ENCODE measurements at regions not wholly inside any gene's neighbourhood (a gene's known extent, or its start where the extent isn't known, plus 50 kb on each side); places are given as distances from the start of the nearest gene placed in this dataset.
A peak's percentile ranks its signal among the peaks of the same experiment; 100 is the strongest.
"Not testable (repeated sequence)": the region's sequence is repeated elsewhere in the genome, so short reads cannot be mapped to it uniquely, and the experiment has no call there.

DNA sequence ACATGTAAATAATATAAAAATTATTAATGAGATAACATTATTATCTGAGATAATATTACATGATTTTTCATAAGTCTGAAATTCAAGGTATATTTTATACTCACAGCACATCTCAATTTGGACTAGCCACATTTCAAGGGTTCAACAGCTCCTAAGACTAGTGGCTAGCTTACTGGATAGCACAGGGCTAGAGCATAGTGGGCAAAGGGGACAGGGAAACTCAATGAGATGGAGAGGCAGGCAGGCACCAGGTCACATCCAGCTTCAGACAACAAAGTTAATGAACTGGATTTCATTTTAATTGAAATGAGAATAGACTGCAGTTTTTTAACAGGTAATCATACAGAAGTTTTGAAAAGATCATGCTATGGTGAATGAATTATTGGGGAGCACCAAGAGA, 137.4 kb downstream of the NBPF8 start:
- DNase-seq (ENCODE audit: low spot score): not testable (repeated sequence)

DNA sequence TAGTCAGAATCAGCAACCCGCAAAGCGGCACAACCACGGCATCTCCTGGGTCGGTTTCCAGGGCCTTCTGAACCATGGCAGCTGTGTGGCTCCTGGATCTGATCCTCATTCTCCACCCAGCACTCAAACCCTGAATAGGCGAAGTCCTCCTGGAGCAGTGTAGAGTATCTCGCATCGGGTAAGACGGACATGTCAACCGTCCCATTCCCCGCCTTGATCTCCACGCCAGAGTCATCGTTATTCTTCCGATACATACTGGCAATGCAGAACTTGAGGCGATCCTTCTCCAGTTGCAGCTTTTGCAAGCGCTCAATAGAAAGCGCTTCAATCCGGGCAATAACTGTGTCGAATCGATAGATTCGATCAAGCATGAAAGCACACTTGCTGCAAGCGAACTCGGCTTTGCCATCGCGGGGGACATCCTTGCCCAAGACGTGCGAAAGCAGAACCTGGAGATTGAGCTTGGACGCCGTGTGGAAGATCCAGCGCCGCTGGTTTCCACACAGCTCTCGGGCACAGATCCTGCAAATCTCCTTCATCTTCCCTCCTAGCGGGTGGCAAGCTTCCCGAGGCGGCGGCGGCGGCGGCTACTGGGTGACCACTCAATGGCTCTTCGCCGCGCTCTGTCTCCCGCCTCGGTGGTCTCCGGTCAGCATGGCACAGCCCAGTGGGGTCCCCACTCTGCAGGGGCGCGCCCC, 142.9 kb downstream of the NBPF8 start:
- peak; percentile 24 for DNase-seq (ENCODE audit: low spot score)

DNA sequence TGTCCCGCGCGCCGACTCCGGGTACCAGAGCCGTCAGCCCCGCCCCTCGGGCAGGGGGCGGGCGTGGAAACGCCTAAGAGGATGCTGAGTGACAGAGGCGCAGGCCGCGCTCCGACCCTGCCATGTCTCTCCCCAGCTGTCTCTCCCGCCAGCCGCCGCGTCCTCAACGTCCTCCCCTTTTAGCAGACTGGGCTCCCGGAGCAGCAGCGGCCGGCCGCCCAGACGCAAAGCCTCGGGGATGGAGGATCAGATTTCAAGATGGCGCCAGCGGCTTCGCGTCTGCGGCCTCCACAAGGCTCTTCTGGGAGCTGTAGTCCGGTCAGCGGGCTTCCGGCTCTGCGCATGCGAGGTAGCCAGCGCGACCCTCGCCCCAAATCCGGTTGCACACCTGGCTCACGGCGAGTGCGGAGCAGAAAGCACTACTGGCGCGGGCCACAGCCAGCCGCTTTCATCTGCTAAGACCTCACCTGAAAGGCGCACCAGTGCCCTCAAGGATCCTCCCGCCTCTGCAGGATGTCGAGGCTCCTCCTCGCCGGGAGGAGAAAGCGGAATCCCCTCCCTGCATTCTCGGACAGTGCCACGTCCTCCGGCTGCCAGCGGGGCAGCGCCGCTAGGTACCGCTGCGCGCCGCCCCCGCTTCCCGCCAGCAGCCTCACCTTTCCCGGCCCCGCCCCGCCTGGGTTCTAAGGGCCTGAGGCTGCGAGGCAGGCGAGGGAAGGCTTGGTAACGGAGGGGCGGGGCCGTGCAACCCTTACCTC, 143.6 kb downstream of the NBPF8 start:
- DNase-seq (ENCODE audit: low spot score): peak; percentile 53

DNA sequence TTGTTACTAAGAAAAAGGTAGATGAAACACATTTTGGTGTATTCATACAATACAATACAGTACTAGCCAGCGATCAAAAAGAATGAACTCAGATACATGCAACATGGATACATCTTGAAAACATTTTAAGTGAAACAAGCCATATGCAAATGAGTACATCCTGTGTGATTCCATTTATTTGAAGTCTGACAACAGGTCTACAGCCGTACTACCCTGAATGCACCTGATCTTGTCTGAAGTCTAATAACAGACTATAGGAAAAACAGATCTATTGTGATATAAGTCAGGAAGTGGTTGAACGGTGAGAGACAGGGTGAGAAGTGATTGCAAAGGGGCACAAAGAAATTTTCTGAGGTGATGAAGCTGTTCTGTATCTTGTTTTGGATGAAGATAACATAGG, 146.9 kb downstream of the NBPF8 start:
- DNase-seq (ENCODE audit: low spot score): not testable (repeated sequence)

DNA sequence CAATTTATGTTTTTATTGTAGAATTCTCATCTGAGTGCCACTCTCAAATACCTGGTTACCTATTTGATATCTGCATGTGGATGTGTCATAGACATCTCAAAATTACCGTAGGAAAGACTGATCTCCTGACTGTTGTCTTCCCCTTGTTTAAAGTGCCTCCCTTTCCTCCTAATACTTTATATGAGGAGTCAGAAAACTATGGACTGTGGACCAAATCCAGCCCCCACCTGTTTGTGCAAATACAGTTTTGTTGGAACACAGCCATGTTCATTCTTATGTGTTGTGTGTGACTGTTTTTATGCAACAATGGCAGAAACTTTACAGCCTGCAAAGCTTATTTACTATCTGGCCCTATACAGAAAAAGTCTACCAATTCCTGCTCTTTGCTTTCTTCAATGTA, 150.6 kb downstream of the NBPF8 start:
- not testable (repeated sequence) for DNase-seq (ENCODE audit: low spot score)

DNA sequence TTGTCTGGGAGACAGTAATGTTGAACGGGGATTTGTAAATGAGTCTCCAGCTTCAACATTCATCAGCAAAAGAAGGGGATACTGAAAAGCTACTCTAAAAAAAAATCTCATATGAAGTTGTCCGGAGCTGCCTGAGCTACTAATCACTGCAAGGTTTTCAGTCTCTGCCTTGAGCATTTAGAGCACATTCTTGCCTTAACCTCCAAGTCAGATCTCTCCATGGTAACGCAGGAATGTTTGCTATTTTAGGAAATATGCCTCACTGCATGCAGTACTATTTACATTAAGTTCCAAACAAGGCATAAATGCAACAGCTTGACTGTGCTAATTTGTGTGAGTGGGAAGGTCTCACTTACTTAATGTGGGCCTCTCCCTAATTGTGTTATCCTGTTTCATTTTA, 152.8 kb downstream of the NBPF8 start:
- DNase-seq (ENCODE audit: low spot score): not testable (repeated sequence)

DNA sequence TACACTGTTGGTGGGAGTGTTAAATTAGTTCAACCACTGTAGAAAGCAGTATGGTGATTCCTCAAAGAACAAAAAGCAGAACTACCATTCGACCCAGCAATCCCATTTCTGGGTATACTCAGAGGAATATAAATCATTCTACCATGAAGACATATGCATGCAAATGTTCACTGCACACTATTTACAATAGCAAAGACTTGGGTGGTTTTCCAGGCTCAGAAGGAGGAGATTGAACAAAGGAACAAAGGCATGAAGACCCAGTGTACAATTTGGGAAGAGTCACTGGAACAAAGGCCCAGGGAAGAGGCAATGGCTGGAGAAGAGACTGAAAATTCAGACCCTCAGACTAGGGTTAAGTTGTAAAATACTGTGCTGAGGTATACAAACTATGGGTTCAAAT, 148.5 kb upstream of the NBPF26 start:
- not testable (repeated sequence) for DNase-seq (ENCODE audit: low spot score)

DNA sequence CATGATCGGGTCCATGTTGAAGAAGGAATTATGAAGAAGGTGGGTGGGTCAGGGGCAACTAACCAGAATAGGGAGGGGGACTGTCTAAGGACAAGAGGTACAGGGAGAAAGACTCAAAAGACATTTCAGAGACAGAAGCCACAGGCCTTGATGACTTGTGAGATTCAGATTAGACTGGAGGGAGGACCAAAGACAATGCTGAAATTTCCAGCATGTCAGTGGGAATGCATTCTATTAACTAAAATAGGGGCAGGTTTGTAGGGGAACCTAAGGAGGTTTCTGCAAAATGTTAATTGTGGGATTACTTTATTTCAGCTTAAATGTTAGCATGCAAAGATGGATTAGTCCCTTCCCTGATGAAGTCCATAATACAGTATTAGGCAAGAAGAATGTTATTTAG, 141.6 kb upstream of the NBPF26 start:
- DNase-seq (ENCODE audit: low spot score): not testable (repeated sequence)

DNA sequence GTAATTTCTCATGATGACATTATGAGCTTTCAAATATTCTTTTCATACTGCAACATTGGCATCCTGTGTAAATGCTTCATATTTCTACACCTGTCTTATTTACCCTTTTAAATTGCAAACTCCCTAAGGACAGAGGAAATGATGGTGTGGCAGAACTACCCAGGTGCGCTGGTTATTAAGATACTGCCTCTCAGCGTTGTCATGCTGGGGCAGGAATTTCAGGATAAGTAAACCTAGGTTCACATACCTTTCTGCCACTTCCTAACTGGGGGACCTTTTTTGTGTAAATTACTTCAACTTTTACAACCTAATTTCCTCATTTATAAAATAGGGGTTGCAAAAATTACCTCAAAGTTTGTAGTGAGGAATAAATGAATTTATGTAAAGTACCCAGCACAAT, 137.7 kb upstream of the NBPF26 start:
- DNase-seq (ENCODE audit: low spot score): not testable (repeated sequence)

DNA sequence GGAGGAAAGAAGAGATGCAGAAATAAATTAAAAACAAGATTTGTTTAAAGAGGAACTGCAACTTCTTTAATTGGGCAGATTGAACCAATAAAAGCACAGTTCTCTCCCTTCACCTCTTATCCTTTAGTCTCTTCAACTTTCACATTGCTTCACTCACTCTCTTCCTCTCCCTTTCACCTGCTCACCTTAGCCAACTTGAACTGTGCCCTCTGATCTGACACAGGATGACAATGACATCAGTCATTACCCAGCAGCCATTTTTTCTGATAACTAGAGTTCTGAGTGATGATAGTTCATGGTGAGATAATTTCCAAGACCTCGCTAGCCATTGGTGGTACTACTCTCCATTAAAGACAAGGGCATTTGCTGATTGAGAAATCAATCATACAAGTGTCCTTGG, 134.9 kb upstream of the NBPF26 start:
- DNase-seq (ENCODE audit: low spot score): not testable (repeated sequence)

DNA sequence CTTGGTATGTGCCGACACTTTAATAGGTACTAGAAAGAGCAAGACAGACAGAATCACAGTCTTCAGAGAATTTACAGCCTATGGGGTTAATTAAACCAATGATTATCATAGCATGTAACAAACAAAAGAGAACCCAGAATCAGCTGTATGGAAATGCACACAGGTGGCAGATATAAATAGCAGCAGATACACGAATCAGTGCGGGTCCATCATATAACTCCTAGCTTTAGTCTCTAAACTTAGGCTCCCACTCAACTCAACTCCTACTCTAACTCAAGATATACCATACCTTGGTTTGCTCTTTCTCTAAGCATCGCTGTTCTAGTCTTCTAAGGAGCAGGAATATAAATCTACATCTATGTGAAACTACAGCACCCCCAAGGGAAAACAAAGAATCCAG, 132.0 kb upstream of the NBPF26 start:
- DNase-seq (ENCODE audit: low spot score): not testable (repeated sequence)

DNA sequence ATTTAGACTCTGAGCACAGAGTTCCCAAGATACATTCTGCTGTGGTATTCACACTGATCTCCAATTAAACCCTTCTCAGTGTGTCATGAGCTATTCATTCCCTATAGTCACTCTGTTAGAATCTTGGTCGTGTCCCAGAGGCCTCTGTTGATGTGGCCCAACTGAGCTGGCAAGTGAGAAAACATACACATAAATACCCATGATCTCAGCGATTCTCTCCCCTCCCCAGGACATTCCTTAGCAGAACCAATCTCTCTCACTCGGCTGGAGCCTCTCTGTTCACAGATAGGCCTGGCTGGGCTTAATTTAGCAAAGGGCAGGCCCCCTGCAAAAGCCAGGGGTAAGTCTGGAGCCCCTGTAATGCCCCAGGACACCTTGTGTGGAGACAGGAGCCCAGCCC, 130.8 kb upstream of the NBPF26 start:
- DNase-seq (ENCODE audit: low spot score): not testable (repeated sequence)

DNA sequence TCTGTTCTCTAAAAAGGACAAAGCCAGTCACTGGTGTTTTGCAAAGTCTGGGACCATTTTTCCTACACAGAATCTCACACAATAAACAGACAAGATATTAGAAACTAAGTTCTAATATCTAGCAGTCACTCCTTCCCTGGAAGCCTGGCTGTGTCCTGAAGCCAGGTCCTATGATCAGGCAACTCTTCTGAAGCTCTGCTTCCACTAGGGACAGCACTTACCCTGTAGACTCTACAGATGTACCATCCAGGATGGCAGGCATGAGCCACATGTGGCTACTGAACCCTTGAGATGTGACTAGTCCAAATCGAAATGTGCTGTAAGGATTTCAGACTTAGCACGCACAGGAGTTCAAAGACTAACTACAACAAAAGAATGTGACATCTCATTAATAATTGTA, 130.1 kb upstream of the NBPF26 start:
- DNase-seq (ENCODE audit: low spot score): not testable (repeated sequence)

DNA sequence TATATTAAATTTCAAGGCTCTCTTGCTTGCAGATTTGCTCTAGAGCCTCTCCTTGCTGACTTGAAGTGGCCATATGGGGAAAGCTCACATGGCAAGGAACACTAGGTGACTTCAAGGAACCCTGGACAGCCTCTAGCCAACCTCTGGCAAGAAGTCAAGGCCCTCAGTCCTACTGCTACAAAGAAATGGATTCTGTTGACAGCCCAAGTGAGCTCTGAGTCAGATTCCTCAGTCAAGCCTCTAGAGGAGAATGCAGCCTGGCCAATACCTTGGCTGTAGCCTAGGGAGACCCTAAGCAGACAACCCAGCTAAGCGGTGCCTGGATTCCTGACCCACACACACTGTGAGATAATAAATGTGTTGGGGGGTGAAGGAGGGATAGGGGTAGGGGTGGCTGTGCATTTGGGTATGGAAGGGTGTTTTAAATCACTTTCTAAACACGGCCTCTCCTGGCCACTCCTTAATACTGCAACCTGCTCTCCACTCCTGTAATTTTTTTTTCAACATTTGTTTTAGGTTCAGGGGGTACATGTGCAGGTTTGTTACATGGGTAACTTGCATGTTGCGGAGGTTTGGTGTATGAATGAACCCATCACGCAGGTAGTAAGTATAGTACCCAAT, 125.3 kb upstream of the NBPF26 start:
- not testable (repeated sequence) for DNase-seq (ENCODE audit: low spot score)

DNA sequence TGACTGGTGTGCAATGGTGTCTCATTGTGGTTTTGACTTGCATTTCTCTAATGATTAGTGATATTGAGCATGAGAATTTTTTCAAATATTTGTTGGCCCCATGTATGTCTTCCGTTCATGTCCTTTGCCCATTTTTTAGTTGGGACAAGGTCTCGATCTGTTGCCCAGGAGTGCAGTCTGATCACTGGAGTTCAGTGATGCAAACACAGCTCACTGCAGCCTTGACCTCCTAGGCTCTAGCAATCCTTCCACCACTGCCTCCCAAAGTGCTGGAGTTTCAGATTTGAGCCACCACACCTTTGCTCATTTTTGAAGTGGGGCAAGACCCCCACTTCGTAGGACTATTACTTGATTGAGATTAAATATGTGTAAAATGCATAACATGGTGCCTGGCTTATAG, 124.2 kb upstream of the NBPF26 start:
- not testable (repeated sequence) for DNase-seq (ENCODE audit: low spot score)

DNA sequence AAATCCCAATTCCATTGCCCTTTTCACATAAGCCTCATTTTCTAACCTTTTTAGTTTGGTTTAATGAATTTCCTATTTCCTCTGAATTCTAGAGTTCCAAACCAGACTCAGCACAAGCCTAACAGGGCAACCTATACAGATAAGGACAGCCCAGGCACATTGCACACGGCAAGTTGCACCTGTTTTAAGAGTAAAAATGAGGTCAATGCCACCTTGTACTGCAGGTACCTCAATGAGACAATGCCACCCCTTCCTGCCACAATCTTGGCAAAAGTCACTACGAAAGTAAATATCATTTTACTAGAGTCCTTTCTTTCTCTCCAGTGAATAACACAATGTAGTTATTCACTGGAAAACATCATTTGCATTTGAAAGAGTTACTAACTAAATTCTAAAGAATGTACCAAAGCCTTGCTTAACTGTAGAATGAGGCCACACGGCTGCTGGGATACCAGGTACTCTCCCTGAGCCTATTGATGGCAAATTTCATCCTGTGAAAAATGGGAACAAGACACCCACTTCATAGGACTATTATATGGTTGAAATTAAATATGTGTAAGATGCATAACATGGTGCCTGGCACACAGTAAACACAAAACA, 123.2 kb upstream of the NBPF26 start:
- not testable (repeated sequence) for DNase-seq (ENCODE audit: low spot score)

DNA sequence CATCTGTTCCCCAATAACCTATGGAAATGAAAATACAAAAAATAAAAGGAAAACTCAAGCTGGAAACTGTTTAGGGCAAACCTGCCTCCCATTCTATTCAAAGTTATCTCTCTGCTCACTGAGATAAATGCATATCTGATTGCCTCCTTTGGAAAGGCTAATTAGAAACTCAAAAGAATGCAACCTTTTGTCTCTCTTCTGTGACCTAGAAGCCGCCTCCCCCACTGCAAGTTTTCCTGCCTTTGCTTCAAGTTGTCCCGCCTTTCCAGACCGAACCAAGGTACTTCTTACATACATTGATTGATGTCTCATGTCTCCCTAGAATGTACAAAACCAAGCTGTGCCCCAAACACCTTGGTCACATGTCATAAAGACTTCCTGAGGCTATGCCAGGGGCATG, 115.9 kb upstream of the NBPF26 start:
- not testable (repeated sequence) for DNase-seq (ENCODE audit: low spot score)

DNA sequence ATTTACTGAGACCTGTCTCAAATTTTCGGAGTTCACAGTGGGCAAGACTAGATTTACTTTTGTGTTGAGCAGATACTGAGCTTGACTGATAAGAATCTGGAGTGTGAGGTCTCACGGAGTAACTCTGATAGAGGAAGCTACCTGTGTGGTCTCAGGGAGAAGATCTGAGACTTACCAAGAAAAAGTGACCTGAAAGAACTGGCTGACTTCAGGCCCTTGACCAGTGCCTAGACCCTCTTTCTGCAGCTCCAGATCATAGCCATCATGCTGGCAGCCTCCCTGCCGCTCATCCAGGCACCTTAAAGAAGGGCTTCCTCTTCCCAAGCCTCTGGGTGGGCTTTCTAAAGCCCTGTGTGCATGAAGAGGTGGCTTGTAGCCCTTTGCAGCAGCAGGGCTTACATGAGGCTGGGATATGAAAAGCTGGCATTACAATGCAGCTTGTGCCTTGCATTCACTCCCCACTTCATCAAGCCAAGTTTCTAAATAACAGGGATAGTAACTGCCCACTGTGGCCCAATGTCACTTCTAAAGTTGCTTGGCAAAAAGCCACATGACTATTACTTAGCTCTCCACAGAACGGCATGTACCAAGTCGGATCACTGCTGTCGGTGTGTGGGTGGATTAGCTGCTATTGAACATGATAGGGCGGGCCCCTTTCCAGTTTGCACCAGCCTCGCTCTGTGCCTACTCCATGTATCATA, 115.3 kb upstream of the NBPF26 start:
- DNase-seq (ENCODE audit: low spot score): not testable (repeated sequence)

DNA sequence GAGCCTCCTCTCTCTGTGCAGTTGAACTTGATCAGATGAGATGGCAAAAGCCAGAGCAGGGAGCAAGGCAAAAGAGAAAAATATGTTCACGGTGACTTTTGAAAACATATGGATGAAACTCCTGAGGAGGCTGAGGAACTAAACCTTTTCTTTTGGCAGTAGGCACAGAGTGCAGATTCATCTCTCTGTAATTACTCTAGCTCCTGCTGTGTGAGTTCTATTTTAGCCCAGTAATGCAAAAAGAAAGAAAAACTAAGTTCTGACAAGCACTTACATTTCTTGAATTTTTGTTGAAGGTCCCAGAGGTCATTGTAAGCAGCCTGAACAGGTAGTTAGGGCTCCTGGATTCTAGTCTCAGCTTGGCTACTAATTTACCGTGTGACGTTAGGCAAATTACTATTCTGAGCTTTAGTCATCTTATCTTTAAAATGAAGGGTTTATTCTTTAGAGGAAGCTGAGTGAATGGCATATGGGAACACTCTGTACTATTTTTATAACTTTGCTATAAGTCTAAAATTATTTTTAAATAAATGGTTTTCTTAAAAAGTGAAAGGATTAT, 114.7 kb upstream of the NBPF26 start:
- not testable (repeated sequence) for DNase-seq (ENCODE audit: low spot score)

DNA sequence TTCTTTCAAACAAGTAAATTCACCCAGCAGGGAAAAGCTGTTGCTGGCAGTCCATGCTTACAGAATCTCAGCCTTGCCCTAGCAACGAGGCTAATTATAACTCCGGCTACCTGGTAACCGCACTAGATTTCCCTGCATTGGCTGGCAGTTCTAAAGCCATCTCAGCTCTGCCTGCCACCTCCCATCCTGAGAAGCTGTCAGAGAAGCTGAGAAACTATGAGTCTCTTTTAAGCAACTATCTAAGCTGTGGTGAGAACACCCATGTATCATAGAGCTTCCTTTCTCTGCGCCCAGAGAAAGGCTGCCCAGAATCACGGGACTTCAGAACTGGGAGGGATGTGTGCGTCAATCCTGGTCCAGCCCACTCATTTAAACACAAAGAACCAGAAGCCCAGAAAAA, 113.9 kb upstream of the NBPF26 start:
- not testable (repeated sequence) for DNase-seq (ENCODE audit: low spot score)

DNA sequence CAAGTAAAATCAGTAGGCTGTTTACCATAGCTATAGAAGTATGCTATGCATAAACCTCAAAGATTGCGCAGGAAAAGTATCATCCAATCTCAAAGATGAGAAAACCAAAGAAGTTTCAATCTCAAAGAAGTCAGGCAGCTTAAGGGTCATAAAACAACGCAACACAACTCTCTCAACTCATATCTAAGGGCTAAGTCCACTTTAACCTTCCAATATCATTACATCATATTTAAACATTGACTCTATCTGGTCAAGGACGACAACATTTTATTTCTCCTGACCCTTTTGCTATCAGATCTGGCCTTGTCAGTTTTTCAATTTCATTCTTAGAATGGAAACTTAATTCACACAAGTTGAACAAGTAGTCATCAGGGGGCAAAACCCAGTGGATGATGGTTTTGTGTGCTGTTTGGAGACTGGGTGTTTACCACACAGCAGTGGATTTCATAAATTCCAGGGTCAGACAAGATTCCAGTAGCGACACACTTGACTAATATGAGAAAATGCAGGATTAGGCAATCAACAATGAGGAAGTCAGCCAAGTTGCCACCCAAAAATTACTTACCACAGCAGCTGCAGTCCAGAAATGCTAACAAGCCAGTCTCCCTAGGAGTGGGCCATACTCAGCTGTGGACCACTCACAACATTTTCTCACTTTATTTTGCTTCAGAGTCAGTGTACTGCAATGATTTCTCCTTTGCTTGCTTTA, 108.7 kb upstream of the NBPF26 start:
- not testable (repeated sequence) for DNase-seq (ENCODE audit: low spot score)

Measured in cerebellar cortex (tissue), 1 donor.